ENCODE measurements at regions not wholly inside any gene's neighbourhood (a gene's known extent, or its start where the extent isn't known, plus 50 kb on each side); places are given as distances from the start of the nearest gene placed in this dataset.

DNA sequence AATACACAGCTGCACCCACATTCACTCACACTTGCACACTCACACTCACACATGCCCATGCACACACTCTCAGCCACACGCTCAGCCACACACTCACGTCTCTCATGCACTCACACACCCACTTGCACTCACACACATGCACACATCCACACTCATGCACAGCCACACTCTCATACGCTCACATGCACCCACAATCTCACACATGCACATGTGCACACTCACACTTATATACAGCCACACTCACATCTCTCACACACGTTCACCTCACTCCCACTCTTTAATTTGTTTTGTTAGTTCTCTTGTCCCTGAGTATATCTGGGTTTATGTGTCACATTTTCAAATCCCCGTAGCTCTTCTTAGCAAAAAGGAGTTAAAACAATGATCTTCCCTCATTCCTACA lies 114.9 kb downstream of the LRATD1 start:
- TF ChIP-seq EZH2 (IDR thresholded peaks at IDR 0.05; ENCODE audit: low read depth, low read length, severe bottlenecking) (no peak), TAF1 (IDR thresholded peaks at IDR 0.05; ENCODE audit: low read depth, low read length) (no peak), CREB1 (IDR thresholded peaks at IDR 0.05) (no peak), JUND (IDR thresholded peaks at IDR 0.05; ENCODE audit: low read length) (no peak)
- TF ChIP-seq, protein P1, sequence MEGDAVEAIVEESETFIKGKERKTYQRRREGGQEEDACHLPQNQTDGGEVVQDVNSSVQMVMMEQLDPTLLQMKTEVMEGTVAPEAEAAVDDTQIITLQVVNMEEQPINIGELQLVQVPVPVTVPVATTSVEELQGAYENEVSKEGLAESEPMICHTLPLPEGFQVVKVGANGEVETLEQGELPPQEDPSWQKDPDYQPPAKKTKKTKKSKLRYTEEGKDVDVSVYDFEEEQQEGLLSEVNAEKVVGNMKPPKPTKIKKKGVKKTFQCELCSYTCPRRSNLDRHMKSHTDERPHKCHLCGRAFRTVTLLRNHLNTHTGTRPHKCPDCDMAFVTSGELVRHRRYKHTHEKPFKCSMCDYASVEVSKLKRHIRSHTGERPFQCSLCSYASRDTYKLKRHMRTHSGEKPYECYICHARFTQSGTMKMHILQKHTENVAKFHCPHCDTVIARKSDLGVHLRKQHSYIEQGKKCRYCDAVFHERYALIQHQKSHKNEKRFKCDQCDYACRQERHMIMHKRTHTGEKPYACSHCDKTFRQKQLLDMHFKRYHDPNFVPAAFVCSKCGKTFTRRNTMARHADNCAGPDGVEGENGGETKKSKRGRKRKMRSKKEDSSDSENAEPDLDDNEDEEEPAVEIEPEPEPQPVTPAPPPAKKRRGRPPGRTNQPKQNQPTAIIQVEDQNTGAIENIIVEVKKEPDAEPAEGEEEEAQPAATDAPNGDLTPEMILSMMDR (IDR thresholded peaks at IDR 0.05; ENCODE audit: control extremely low read depth in 1 of 3, insufficient read depth in 1 of 3, low read depth in 1 of 3, low read length in 3 of 3) = no peak
- TF ChIP-seq, protein P2, sequence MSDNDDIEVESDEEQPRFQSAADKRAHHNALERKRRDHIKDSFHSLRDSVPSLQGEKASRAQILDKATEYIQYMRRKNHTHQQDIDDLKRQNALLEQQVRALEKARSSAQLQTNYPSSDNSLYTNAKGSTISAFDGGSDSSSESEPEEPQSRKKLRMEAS (IDR thresholded peaks at IDR 0.05) = no peak
